ENCODE measurements at regions not wholly inside any gene's neighbourhood (a gene's known extent, or its start where the extent isn't known, plus 50 kb on each side); places are given as distances from the start of the nearest gene placed in this dataset.

DNA sequence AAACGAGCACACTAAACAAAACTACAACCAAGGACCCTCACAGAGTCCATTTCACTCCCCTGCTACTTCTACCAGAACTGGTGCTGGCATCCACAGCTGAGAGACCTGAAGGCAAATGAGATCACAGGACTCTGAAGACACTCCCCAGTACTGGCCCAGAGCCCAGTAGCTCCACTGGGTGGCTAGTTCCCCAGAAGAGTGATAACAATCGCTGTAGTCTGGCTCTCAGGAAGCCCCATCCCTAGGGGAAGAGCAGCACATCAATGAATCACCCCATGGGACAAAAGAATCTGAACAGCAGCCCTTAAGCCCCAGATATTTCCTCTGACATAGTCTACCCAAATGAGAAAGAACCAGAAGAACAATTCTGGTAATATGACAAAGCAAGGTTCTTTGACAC lies 190.7 kb upstream of the BMP4 start:
- TF ChIP-seq, protein P1, sequence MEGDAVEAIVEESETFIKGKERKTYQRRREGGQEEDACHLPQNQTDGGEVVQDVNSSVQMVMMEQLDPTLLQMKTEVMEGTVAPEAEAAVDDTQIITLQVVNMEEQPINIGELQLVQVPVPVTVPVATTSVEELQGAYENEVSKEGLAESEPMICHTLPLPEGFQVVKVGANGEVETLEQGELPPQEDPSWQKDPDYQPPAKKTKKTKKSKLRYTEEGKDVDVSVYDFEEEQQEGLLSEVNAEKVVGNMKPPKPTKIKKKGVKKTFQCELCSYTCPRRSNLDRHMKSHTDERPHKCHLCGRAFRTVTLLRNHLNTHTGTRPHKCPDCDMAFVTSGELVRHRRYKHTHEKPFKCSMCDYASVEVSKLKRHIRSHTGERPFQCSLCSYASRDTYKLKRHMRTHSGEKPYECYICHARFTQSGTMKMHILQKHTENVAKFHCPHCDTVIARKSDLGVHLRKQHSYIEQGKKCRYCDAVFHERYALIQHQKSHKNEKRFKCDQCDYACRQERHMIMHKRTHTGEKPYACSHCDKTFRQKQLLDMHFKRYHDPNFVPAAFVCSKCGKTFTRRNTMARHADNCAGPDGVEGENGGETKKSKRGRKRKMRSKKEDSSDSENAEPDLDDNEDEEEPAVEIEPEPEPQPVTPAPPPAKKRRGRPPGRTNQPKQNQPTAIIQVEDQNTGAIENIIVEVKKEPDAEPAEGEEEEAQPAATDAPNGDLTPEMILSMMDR (IDR thresholded peaks at IDR 0.05), result no peak
- no peak for TF ChIP-seq POLR2A (IDR thresholded peaks at IDR 0.05)
- no peak for TF ChIP-seq POLR2AphosphoS5 (IDR thresholded peaks at IDR 0.05)
